ENCODE measurements at regions not wholly inside any gene's neighbourhood (a gene's known extent, or its start where the extent isn't known, plus 50 kb on each side); places are given as distances from the start of the nearest gene placed in this dataset.

DNA sequence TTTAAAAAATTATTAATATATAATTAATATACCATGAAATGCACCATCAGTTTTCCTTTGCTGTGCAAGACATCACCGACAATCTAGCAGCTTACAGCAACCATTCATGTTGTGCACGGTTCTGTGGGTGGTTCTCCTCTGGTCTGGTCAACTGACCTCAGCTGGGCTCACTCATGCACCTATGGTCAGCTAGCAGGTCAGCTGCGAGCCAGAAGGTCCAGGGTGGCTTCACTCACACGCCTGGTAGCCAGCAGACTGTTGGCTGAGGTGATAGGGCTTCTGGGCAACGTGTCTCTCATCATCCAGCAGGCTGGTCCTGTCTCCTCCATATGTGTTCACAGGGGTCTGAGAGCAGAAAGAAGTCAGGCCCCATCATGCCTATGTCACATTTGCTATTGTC is 210.4 kb downstream of the KIF26A start:
- H3K36me3 Mint-ChIP-seq (ENCODE audit: unreplicated experiment) = peaks cover 13% of the 10 kb centered on the region
- no peak for TF ChIP-seq CTCF (IDR thresholded peaks at IDR 0.05; ENCODE audit: partially characterized antibody, unreplicated experiment)
- H3K9me3 Mint-ChIP-seq (ENCODE audit: unreplicated experiment) = peaks cover 2% of the 10 kb centered on the region
- no peaks in the 10 kb centered on the region for H3K4me1 Mint-ChIP-seq (ENCODE audit: low read depth, unreplicated experiment)
- peaks cover 7% of the 10 kb centered on the region for H3K27me3 Mint-ChIP-seq (ENCODE audit: unreplicated experiment)
- no peak overlapping the region for H3K27ac Mint-ChIP-seq (ENCODE audit: unreplicated experiment)
- DNase-seq = no peak
- no peak overlapping the region for H3K4me3 Mint-ChIP-seq (ENCODE audit: unreplicated experiment)

DNA sequence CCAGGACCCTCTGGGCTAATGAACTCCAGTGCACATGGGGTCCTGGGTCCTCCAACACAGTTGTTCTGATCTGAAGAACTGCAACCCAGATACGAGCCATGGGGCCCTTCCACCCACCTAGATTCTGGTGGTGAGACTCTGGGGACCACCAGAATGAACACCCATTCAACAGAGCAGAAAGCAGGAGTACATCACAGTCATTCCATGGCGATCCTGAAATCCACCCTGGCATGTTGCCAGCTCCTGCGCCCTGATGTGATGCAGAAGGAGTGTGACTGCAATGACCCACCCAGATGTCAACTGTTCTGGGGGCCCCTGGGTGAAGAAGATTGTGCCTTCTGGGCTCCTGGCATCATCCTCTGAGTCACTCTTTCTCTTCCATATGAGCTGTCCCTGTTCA is 211.6 kb downstream of the KIF26A start:
- no peak overlapping the region for H3K27ac Mint-ChIP-seq (ENCODE audit: unreplicated experiment)
- no peaks in the 10 kb centered on the region for H3K4me1 Mint-ChIP-seq (ENCODE audit: low read depth, unreplicated experiment)
- no peak overlapping the region for H3K4me3 Mint-ChIP-seq (ENCODE audit: unreplicated experiment)
- no peak for TF ChIP-seq CTCF (IDR thresholded peaks at IDR 0.05; ENCODE audit: partially characterized antibody, unreplicated experiment)
- peaks cover 13% of the 10 kb centered on the region for H3K36me3 Mint-ChIP-seq (ENCODE audit: unreplicated experiment)
- DNase-seq = no peak
- peaks cover 2% of the 10 kb centered on the region for H3K9me3 Mint-ChIP-seq (ENCODE audit: unreplicated experiment)
- H3K27me3 Mint-ChIP-seq (ENCODE audit: unreplicated experiment) = peaks cover 7% of the 10 kb centered on the region

- no peak overlapping the region for H3K4me3 Mint-ChIP-seq (ENCODE audit: unreplicated experiment)
- no peak for TF ChIP-seq CTCF (IDR thresholded peaks at IDR 0.05; ENCODE audit: partially characterized antibody, unreplicated experiment)
- peaks cover under 1% of the 10 kb centered on the region for H3K4me1 Mint-ChIP-seq (ENCODE audit: low read depth, unreplicated experiment)
- no peak overlapping the region for H3K27ac Mint-ChIP-seq (ENCODE audit: unreplicated experiment)
- DNase-seq = no peak
- H3K36me3 Mint-ChIP-seq (ENCODE audit: unreplicated experiment) = peaks cover 13% of the 10 kb centered on the region
- H3K27me3 Mint-ChIP-seq (ENCODE audit: unreplicated experiment) = peaks cover 8% of the 10 kb centered on the region
- peaks cover 2% of the 10 kb centered on the region for H3K9me3 Mint-ChIP-seq (ENCODE audit: unreplicated experiment)
These were observed 212.2 kb downstream of the KIF26A start for GRCh38 chr14:104350463-104351185.

GRCh38 chr14:104351849-104352492 is 213.6 kb downstream of the KIF26A start:
- H3K4me3 Mint-ChIP-seq (ENCODE audit: unreplicated experiment) = no peak overlapping the region
- H3K4me1 Mint-ChIP-seq (ENCODE audit: low read depth, unreplicated experiment) = peaks cover 5% of the 10 kb centered on the region
- peaks cover 13% of the 10 kb centered on the region for H3K36me3 Mint-ChIP-seq (ENCODE audit: unreplicated experiment)
- peaks cover 8% of the 10 kb centered on the region for H3K27me3 Mint-ChIP-seq (ENCODE audit: unreplicated experiment)
- DNase-seq = no peak
- no peak overlapping the region for H3K27ac Mint-ChIP-seq (ENCODE audit: unreplicated experiment)
- peaks cover 2% of the 10 kb centered on the region for H3K9me3 Mint-ChIP-seq (ENCODE audit: unreplicated experiment)
- no peak for TF ChIP-seq CTCF (IDR thresholded peaks at IDR 0.05; ENCODE audit: partially characterized antibody, unreplicated experiment)

Measured in glutamatergic neuron (in vitro differentiated cells).